ENCODE measurements at regions not wholly inside any gene's neighbourhood (a gene's known extent, or its start where the extent isn't known, plus 50 kb on each side); places are given as distances from the start of the nearest gene placed in this dataset.

DNA sequence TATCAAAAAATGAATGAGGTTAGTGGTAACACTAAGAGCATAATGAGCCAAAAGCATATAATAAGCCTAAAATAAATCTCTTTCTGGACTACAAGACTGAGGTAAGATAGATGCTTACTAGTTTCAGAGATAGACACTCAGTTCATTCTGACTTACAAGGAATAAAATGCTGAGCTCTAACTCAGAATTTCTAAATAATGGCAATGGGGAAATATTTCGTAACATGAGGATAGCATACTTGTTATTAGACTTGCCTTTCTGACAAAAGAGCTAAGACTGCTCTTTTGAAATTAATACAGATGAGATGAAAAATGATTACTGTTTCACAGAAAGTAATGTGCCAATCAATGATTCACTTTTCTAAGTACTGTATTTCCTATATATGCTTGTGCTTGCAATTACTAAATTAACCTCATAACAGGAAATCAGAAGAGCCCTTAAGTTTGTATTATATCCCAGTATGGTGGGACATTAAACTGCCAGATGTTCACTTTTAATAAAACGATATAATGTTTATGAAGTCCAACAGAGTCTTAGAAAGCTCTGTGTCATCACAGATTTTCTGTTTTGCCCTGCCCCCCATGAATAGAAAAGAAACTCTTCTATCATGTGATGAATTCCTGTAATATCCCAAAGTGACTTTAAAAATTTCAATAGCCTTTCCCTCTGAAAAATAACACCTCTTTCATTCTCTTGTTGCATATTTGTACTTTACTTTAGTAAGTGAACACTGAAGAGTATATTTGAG lies 2771.0 kb upstream of the PCDH20 start:
- TF ChIP-seq, protein P1, sequence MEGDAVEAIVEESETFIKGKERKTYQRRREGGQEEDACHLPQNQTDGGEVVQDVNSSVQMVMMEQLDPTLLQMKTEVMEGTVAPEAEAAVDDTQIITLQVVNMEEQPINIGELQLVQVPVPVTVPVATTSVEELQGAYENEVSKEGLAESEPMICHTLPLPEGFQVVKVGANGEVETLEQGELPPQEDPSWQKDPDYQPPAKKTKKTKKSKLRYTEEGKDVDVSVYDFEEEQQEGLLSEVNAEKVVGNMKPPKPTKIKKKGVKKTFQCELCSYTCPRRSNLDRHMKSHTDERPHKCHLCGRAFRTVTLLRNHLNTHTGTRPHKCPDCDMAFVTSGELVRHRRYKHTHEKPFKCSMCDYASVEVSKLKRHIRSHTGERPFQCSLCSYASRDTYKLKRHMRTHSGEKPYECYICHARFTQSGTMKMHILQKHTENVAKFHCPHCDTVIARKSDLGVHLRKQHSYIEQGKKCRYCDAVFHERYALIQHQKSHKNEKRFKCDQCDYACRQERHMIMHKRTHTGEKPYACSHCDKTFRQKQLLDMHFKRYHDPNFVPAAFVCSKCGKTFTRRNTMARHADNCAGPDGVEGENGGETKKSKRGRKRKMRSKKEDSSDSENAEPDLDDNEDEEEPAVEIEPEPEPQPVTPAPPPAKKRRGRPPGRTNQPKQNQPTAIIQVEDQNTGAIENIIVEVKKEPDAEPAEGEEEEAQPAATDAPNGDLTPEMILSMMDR (IDR thresholded peaks at IDR 0.05; ENCODE audit: low read length), result no peak
- TF ChIP-seq EZH2phosphoT487 (IDR thresholded peaks at IDR 0.05; ENCODE audit: low read length), result no peak

Measured in MM.1S (cell line).